D721Med (cell line): ENCODE measurements at regions not wholly inside any gene's neighbourhood (a gene's known extent, or its start where the extent isn't known, plus 50 kb on each side); places are given as distances from the start of the nearest gene placed in this dataset.

Experiments
- DNase-seq: peaks from one replicate; pipeline ENCODE4 v3.0.0; 2011; ENCODE audit warnings: low spot score; ENCODE audit not compliant: insufficient read length
- FAIRE-seq: peaks from 2 replicates; lab custom pipeline; 2011; peaks lifted over from hg19 to GRCh38; lab: Jason Lieb, UNC
- TF ChIP-seq, protein P1 (sequence below): IDR thresholded peaks from 2 replicates; pipeline ENCODE4 v1.5.1; 2012; ENCODE audit warnings: mild to moderate bottlenecking, control low read depth; ENCODE audit not compliant: insufficient read depth; ENCODE audit errors: missing control alignments

DNA sequence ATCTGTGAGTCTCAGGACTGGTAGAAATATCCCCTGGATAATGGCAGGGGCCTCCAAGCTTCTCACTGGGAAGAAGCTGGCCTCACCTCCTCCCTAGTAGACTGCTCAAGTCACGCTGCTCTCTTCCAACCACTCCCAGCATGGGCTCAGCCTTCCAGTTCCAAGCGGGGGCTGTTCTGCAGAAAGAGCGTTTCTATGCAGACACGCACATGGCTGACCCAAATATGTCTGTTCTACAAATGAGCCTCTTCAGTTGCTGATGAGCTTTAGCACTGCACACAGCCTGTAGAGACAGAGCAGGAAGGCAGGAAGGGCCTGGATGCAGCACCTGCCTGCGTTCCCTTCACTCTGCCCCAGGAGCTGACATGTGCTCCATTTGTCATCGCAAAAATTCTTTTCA, 523.9 kb upstream of the MGMT start:
- no peak for FAIRE-seq
- no peak for DNase-seq
- TF ChIP-seq, protein P1, sequence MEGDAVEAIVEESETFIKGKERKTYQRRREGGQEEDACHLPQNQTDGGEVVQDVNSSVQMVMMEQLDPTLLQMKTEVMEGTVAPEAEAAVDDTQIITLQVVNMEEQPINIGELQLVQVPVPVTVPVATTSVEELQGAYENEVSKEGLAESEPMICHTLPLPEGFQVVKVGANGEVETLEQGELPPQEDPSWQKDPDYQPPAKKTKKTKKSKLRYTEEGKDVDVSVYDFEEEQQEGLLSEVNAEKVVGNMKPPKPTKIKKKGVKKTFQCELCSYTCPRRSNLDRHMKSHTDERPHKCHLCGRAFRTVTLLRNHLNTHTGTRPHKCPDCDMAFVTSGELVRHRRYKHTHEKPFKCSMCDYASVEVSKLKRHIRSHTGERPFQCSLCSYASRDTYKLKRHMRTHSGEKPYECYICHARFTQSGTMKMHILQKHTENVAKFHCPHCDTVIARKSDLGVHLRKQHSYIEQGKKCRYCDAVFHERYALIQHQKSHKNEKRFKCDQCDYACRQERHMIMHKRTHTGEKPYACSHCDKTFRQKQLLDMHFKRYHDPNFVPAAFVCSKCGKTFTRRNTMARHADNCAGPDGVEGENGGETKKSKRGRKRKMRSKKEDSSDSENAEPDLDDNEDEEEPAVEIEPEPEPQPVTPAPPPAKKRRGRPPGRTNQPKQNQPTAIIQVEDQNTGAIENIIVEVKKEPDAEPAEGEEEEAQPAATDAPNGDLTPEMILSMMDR = no peak

DNA sequence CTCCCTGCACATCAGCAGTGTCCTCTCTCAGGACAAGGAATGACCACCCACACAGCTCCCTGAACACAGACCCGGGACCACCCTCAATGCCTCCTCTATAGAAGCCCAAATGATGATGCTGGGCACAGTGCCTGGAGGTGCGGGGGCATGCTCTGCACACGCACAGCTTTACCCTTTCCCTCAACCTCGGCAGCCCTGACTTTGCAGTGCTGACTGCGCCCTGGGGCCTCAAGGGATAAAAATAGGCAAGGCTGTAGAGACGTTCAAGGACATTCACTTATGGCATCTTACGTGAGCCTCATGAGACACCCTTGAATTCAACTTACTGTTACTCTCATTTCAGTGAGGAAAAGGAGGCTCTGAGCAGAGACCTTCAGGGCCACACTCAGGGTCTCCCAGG, 521.6 kb upstream of the MGMT start:
- TF ChIP-seq, protein P1 = no peak
- DNase-seq (no peak), FAIRE-seq (no peak)

DNA sequence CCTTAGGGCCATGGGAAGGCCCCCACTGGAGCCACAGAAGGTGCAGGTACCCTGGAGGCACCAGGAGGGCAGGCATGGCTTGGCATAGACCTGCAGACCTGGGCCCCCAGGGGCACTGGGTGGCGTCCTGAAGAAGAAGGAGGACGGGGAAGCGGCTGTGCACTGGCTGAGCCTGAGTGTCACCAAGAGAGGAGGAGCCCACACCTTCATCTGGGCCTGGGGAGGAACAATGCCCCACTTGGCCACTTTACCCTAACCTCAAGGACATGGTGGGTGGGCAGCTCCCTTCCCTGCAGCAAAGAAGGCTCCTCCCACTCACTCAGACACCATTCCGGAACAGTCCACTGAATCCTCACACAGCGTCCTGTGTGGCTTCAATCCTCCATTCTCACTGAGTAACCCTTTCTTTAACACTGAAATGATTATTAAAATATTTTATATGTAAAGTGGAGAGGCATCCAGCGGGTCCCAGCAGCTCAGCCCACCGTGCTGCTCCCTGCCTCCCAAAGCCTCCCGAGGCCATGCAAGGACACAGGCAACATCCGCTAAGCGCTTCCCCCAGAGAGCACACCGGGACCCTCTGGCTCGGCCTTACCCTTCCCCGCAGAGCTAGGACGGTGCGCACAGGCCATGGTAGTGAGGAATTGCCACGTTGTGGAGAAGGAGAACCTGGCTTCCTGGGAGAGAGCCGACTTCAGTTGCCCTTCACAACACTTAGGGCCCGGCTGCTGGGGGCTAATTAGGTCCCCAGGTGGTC, 516.7 kb upstream of the MGMT start:
- FAIRE-seq (no peak), DNase-seq (no peak)
- TF ChIP-seq, protein P1 = no peak

DNA sequence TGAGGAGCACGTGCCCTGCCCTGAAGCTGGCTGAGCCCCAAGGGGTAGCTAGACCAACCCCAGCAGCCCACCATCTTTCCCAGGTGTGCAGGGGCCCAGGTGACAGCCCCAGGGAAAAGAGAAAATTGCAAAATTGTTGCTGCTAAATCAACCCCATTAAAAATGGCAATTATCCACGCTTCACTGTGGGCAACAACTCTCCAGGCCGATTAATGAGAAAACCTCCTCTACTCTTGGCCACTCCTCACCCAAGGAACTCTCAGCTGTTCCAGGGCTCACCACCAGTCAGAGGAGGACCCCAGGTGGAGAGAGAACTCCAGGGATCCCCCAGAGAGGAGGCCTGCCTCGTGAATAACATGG, 516.1 kb upstream of the MGMT start:
- TF ChIP-seq, protein P1 = no peak
- FAIRE-seq (no peak), DNase-seq (no peak)

DNA sequence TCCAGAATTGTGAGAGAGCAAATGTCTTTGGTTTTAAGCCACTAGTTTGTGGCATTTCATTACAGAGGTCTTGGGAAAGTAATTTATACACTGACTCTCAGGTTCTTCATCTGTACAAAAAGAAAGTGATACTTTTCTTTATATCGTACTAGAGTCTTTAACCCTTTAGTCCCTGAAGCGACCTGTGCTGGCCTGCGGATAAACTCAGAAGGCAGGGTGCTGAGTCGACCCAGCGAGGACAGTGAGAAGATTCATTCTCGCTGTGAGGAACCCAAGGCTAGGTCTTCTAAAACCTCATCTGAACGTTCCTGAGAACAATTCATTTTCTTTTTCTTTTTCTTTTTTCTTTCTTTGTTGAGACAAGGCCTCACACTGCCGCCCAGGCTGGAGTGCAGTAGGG, 514.2 kb upstream of the MGMT start:
- FAIRE-seq = no peak
- TF ChIP-seq, protein P1 = no peak

DNA sequence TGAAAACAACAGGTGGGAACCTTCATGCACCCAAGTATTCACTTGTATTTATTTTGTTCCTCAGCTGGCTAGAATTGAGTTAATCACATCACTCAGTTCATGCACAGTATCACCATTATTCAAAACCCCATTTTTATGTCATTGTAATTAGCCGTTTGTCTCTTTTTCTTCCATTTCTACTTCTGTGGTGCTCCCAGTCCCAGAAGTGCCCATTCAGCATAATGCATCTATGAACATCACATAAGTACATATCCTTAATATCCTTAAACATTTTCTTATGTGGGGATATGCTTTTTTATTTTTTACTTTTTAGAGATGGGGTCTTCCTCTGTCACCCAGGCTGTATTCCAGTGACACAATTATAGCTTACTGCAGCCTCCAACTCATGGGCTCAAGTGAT, 510.9 kb upstream of the MGMT start:
- no peak for DNase-seq
- TF ChIP-seq, protein P1 = no peak
- FAIRE-seq = no peak

More for the DNA sequence above, 514.2 kb upstream of the MGMT start:
- DNase-seq = no peak

DNA sequence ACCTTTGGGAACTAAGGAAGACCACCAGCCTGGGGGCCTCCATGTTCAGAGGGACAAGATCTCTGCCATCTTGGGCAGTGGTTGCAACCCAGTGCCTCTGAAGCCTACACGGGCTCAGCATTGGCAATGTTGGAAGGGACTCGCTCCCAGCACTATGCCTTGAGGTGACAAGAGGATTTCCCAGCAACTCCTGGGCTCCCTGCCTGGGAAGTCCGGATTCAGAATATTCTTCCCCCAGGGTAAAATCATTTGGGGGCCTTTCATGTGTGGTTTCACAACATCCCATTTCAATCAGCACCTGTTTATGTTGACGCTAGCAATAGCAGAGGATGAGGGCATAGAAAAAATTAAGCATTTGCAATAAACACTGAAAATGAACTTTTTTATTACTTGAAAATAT, 509.8 kb upstream of the MGMT start:
- DNase-seq (no peak), FAIRE-seq (no peak)
- TF ChIP-seq, protein P1 = no peak
